LNCaP clone FGC (cell line): ENCODE measurements at regions not wholly inside any gene's neighbourhood (a gene's known extent, or its start where the extent isn't known, plus 50 kb on each side); places are given as distances from the start of the nearest gene placed in this dataset.

ENCODE experiments used
- DNase-seq: peaks from one replicate; pipeline ENCODE4 v3.0.0-alpha.2; 2011; ENCODE audit warnings: low read depth
- H3K4me3 ChIP-seq: 2 replicates; pipeline ENCODE4 v1.5.1; 2011; ENCODE audit warnings: mild to moderate bottlenecking, low read depth, low read length, control low read depth
- CTCF ChIP-seq: IDR thresholded peaks from 2 replicates; pipeline ENCODE4 v1.5.1; 2012; ENCODE audit warnings: mild to moderate bottlenecking; ENCODE audit not compliant: control insufficient read depth, insufficient read depth; ENCODE audit errors: extremely low read depth

DNA sequence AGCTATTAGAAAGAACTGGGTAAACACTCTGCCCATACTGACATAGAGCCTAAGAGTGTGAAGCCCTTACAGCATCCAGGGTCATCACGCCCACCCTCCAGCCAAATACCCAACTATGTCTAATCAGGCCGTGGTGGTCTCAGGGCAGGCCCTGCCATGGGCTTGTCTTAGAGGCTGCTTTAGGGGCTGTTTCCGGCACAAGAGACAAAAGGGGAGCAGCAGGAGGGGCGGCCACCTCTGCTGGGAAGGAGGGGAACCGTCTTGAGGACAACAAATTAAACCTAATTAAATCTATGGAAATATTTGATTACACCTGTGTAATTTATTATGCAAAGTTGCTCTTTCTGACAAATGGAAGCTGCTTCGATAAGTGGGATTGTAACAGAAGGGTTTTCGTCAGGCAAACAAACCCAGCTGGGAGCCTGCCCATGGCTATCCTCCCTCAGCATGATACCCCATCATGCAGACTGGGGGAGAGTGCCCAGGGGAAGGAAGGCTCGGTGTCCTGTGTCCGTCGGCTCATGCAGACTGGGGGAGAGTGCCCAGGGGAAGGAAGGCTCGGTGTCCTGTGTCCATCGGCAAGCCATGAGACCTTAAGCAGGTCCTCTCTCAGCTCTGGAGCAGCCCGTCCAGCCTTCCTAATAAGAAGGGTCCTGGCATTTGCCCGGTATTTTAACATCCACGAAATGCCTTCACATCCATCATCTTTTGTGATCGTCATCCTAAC, 163.6 kb upstream of the B3GAT1 start:
- no peak overlapping the region for H3K4me3 ChIP-seq
- no peak for DNase-seq
- TF ChIP-seq CTCF = no peak

DNA sequence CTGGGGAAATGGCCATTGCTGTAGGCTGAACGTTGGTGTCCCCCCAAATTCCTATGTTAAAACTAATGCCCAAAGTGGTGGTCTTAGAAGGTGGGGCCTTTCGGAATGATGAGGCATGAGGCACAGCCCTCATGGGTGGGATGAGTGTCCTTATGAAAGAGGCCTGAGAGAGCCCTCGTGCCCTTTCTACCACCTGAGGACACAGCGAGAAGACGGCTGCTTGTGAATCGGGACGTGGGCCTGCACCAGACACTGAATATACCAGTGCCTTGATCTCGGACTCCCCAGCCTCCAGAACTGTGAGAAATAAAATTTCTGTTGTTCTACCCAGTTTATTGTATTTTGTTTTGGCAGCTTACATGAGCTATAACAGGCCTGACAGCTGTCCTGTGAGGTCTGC, 162.9 kb upstream of the B3GAT1 start:
- H3K4me3 ChIP-seq = no peak overlapping the region
- no peak for TF ChIP-seq CTCF
- DNase-seq = no peak

DNA sequence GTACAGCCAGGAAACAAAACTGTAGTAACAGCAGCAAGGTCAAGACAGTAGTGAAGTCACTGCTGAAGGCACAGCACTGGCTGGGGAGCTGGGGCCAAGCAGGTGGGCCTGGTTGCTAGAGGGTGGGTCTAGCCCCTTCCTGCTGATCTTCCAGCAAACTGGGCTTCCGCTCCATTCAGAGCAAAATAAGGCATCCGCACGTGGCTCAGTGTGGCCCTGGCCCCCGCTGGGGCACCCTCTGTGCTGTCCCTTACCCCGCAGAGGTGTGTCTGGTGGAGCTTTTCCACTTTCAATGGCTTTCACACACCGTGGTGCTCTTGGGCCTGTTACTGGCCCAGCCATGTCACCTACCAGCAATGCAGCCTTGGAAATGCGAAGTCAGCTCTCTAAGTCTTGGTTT, 162.4 kb upstream of the B3GAT1 start:
- TF ChIP-seq CTCF = no peak
- no peak for DNase-seq
- H3K4me3 ChIP-seq = no peak overlapping the region

DNA sequence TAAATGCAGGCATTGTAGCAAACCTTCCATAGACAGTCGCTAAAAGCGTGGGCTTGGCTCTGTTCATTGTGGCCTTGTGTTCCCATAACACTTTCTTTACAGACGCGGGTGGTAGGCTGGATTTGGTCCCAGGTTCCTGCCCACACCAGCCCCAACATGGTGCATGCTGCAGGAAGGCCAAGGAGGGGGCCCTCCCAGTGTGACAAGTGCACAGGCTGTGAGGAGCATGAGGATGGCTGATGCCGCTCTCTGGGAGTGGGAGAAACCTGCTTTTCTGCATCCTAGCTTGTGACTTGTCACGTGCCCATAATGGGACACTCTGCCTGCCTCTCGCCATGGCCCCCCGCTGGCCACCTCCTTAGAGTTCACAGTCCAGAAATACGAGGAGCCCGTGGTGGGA, 161.8 kb upstream of the B3GAT1 start:
- no peak for TF ChIP-seq CTCF
- no peak overlapping the region for H3K4me3 ChIP-seq
- no peak for DNase-seq

- H3K4me3 ChIP-seq = no peak overlapping the region
- TF ChIP-seq CTCF = no peak
- DNase-seq = no peak
These were observed 161.0 kb upstream of the B3GAT1 start for GRCh38 chr11:134572741-134573675.

- H3K4me3 ChIP-seq = no peak overlapping the region
- TF ChIP-seq CTCF = no peak
- DNase-seq = no peak
These were observed 159.3 kb upstream of the B3GAT1 start for GRCh38 chr11:134571301-134571700.
